SK-N-SH treated with all-trans-retinoic acid at 6 μM for 48 hours (cell line): ENCODE measurements at regions not wholly inside any gene's neighbourhood (a gene's known extent, or its start where the extent isn't known, plus 50 kb on each side); places are given as distances from the start of the nearest gene placed in this dataset.

Experiments used
- ESRRG ChIP-seq: fragments of 250-450 bp; sonication (Bioruptor Pico); IDR thresholded peaks from 2 replicates; pipeline ENCODE4 v1.6.1; 2021; ENCODE audit warnings: mild to moderate bottlenecking
- TCF4 ChIP-seq: fragments of 250-450 bp; sonication (Bioruptor Pico); IDR thresholded peaks from 2 replicates; pipeline ENCODE4 v1.8.0; 2021; ENCODE audit warnings: mild to moderate bottlenecking, moderate library complexity, borderline replicate concordance
- ZFP3 ChIP-seq: fragments of 250-450 bp; sonication (Bioruptor Pico); IDR thresholded peaks from 2 replicates; pipeline ENCODE4 v1.5.0; 2020; ENCODE audit warnings: mild to moderate bottlenecking, moderate library complexity
- ZNF70 ChIP-seq: fragments of 450-650 bp; formaldehyde crosslinking; IDR thresholded peaks from 2 replicates; pipeline ENCODE4 v1.5.0; 2020; ENCODE audit warnings: mild to moderate bottlenecking, moderate library complexity

GRCh38 chr5:117189784-117190183, 615.2 kb upstream of the SEMA6A start:
- TF ChIP-seq ESRRG (CRISPR knock-in tag) (no peak), ZFP3 (CRISPR knock-in tag) (no peak), ZNF70 (CRISPR knock-in tag) (no peak), TCF4 (CRISPR knock-in tag) (no peak)
